ENCODE measurements at regions not wholly inside any gene's neighbourhood (a gene's known extent, or its start where the extent isn't known, plus 50 kb on each side); places are given as distances from the start of the nearest gene placed in this dataset.

DNA sequence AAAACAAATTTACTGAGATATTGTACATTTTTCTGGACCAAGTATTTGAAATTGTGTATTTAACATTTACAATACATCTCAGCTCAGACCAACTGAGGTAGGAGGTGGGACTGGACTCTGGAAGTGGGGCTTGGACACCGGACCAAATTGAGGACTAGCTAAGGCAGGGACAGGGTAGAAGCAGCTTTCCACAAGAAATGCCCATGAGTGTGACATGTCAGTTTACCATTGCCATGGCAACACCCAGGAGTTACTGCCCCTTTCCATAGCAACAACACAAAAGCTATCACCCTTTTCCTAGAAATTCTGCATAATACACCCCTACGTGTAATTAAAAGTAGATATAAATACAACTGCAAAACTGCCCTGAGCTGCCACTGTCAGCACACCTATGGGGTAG, 191.5 kb upstream of the ASIC2 start:
- no peak for DNase-seq

DNA sequence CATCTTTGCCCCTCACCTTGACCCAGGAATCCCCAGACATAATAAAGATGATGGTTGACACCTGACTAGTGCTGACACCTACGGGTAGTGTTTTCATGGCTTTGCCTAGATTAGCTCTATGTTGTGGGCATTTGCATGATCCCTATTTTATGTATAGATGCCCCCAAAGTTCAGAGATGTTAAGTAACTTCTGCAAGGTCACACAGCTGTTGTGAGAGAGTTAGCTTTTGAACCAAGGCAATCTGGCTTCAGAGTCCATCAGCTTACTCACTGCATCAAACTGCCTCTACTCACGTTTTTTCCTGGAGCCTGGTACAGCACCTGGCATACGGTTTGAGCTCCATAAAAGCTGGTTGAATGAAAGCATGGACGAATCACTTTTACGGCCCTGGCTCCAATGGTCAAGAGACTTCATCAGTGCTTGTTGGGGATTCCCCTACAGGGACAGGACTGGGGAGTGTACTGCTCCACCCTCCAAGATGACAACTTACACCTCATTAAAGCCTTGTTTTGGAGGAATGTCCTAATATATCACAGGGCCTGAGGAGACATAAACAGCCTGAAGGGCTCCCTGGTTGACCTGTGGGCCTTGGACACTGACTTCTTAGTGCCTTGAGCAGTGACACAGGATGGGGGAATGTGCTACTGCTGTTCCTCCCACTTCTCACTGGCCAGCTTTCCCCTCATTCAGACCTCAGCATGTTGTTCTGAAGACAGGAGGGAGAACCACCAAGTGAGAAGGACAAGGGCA, 193.2 kb upstream of the ASIC2 start:
- no peak for DNase-seq

DNA sequence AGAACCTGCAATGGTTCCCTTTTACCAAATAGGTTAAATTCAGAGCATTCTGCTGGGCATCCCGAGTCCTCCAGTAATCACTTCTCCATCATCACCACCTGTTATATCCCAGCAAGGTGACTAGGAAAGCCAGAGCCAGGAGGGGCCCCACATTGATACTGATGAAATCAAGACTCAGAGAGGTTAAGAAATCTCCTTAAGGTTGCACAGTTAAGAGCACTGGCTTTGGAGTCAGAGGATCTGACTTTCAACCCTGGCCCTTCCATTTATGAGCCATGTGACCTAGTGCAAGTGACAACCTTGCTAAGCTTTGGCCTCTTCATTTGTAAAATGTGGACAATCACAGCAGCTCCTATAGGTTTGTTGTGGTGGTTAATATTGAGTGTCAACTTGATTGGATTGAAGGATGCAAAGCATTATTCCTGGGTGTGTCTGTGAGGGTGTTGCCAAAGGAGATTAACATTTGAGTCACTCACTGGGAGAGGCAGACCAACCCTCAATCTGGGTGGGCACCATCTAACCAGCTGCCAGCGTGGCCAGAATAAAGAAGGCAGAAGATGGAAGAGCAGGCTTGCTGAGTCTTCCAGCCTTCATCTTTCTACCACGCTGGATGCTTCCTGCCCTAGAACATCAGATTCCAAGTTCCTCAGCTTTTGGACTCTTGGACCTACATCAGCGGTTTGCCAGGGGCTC, 194.2 kb upstream of the ASIC2 start:
- no peak for DNase-seq

DNA sequence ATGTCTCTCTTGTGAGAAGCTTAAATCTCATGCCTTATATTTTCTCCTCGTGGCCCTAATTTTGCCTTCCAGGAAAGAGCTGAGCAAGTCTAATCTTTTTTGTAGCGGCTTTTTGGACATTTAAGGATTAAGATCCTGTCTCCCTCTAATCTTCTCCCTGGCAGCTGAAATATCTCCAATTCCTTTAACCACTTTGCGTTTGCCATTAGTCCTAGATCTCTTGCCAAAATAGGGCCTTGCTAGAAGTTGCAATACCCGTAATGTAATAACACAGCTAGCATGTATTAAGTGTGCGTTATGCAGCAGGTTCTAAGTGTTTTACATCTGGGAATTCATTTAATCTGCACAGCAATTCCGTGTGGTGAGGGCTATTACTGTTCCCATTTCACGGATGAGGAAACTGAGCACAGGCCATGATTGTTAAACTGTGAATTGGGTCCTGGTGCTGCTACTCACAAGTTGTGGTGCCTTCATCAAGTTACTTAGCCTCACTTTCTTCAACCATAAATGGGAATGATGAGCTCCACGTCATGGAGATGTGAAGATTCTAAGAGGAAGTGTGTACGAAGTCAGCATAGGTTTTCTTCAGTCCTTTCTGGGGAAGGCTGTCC, 198.9 kb upstream of the ASIC2 start:
- no peak for DNase-seq

DNA sequence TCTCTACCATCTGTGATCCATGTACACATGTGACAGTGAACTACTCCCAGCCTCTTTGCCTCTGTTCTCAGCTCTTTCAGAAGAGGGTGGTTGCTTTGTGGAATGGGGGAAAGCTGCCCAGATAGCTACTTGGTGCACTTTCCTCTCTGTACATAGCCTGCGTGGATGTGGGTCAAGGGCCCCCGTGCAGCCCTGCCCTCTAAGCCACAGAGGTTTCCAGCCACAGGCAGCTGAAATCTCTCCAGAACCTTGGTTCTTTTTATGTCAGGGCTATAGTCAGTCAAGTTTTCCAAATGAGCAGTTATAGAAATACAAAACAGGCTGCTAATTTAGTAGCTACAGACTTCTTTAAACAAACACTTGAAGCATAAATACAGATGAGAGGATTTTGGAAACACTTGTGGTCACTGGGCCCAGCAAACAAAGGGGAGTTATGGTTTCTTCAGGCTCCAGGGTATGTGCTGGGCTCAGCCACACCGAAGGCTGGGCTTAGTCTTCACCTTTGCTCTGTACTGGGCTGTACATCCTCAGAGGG, 199.7 kb upstream of the ASIC2 start:
- DNase-seq: no peak

DNA sequence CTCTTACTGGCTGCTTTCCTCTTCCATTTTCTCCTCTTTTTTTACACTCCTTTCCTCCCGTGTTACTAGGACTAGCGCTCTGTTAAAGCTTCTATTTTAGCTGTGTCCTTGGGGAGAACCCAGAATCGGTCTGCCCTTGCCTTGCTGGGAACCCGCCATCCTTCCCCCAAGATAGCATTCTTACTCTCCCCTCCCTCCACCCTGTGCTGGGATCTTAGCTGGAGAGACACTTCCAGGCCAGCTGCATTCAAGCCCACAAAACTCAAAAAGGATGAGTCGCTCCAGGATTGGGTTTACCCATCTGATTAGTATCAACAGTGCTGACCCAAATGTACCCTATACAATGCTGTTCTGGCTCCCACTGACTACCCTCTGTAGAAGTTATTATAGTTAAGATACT, 200.5 kb upstream of the ASIC2 start:
- DNase-seq: no peak

DNA sequence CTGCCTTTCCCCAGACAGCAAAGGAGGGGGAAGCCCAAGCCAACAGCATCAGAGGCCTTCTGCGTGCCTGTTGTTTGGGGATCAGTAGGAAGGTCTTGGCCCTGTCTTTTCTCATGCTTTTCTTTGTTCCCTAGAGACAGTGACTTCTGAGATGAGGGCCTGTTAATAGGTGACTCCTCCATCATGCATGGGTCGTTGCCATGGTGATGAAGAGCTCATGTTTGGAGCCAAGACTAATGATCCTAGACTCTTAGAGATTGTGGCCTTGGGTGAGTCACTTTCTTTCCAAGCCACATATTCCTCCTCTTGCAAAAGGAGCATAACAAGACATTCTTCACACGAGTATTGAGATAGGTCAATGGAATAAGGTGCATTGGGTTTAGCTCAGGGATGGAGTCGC, 201.1 kb upstream of the ASIC2 start:
- DNase-seq: no peak

DNA sequence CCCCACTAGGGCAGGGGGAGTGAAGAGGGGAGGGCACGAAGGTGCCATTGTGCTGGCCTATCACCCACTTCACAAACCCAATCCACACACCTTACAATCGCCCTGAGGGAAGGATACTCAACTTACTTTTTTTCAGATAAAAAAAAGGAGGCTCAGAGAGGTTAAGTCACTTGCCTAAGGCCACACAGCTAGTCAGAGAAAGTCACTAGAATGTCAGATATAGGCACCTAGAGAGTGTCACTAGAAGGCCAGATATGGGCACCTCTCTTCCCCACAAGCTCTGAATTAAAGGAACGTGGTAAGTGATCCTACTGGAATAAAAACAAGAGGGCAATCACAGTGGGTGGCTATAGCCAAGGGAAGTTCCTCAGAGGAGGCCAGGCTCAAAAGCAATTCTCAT, 204.5 kb upstream of the ASIC2 start:
- DNase-seq: no peak

DNA sequence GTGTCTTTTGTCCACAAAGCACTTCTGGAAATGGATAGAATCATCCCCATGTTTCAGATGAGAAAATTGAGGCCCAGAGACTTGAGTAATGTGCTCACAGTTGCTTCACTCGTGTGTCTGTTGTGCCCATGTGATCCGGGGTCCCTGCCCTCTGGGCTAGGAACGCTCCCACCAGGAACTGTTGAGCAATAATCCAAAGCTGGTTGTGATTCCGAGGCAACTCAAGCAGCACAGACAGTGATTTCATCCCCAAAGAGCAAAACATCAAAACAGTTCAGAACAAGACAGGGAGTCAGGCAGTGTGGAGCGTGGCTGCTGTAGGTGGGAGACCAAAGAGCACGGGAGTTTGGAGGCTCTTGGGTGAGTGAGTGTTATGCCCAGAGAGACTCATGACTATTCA, 205.0 kb upstream of the ASIC2 start:
- no peak for DNase-seq

DNA sequence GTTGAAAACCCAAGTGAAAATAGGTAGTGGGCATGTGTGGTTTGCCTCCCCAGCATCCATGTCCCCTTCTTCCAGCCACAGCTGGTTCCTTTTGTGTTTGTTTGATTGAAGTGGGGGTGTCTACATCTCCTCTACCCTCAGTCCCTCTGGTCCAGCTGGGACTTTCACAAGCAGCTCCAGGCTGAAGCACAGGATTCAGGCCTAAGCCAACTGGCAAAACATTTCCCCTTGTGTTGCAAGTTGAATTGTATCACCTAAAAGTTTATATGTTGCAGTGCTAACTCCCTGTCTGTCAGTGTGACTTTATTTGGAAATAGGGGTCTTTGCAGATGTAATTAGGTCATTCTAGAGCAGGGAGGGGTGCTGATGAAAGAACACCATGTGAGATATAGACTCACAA, 205.9 kb upstream of the ASIC2 start:
- DNase-seq: no peak

DNA sequence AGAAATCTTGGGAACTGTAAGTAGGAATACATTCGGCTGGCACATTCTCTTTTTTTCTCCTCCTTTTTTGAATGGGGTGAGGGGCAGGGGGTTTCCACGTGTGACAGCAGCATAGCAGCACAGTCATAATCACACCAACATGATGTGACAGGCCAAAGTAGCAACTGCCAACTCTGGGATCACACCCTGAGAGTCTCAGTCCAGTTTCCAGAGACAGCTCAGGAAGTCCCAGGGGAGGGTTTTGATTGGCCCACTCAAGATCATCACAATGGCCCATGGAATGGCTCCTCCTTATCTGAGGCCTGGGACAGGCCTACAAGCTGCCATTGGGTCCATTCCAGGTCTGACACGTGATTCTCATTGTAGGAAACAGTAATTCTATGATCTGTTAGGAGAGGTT, 207.1 kb upstream of the ASIC2 start:
- no peak for DNase-seq

DNA sequence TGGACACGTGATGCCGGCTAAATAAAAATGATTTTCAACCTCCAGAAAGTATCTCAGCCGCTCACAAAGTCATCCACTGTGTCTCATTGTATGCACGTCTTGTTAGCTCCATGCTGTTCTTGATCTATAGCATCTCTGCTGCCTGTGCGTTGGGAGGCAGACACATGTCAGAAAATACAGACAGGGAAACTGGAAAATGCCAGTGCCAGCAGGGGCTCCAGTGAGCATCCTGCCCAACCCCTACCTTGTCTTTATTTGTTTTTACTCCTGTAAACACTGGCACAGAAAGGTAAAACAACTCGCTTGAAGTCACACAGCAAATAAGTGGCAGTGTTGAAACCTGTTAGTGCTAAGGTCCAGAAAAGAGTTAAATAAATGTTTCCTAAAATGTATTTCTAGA, 208.1 kb upstream of the ASIC2 start:
- DNase-seq: no peak

DNA sequence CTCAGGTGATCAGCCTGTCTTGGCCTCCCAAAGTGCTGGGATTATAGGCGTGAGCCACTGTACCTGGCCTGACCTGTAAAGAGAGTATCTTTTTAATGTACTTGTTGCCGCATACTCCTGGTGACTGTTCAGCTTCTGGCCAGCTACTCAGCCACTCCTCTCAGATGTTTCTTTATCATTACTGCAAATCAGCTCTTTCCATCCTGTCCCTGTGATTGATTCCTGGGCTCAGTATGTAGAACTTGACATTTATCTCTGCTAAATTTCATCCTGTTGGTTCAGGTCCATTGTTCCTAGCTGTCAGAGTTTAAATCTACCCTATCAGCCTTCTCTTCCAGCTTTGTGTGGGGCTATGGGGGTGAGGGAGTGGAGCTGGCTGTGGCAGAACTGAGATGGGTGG, 211.5 kb upstream of the ASIC2 start:
- DNase-seq: no peak

DNA sequence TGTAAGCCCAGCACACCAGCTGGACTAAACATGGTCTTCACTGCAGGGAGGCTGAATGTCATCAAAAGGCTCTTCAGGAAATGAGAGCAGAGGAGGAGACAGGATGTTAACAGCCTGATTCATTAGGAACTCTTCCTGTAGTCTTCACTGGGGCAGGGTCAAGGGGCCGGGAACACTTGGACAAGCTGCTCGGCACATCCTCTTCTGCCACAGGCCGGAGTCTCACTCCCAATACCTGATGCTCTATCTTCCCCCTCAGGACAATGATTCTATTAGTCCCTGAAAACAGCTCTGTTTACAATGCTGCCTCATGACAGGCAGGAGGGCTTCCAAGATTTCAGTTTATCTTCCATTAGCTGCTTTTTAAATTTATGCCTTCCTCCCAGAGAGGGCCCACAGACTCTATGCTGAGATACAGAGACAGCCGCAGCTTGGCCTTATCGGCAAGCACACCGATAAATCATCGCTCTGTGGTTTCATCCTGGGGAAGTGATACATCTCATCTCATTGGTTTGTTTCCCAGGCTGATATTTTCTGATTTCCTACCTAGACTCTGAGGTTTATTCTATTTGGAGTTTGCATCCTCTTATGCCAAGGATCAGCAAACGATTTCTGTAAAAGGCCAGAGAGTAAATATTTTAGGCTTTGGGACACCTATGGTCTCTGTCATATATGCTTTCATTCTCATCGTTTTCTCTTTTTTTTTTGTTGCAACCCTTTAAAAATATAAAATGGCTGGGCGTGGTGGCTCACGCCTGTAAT, 214.0 kb upstream of the ASIC2 start:
- no peak for DNase-seq

DNA sequence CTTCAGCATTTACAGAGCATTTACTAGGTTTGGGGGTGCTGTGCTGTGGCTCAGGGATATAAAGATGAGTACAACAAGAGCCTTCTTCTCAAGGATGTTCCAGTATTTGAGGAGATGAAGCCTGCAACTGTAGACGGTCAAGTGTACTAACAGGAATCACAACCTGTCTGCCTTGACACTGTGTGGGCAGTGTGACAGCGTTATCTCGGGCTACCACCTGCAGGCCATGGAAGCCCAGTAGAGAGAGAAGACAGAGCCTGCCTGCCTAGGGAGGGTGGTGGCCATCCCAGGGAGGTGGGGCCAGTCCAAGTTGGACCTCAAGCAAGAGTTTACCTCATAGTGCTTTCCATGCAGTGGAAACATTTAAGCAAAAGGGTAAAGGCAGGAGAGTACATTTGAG, 215.1 kb upstream of the ASIC2 start:
- DNase-seq: no peak

DNA sequence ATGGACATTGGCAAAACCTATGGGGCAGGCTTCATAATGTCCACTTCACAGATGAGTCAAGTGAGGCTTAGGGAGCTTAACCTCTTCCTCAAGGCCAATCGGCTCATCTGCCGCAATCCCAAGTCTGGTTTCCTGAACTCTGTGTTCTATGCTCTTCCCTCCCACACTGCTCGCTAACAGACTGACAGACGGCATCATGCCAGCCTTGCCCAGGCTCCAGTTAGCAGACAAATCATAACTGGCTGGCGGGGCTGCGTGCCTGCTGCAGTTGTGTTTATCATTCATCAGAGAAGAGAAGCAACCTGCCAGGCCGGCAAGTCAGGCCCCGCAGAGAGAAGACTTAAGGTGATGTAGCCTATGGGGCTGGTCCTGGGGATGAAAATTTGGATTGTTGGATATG, 216.2 kb upstream of the ASIC2 start:
- no peak for DNase-seq

DNA sequence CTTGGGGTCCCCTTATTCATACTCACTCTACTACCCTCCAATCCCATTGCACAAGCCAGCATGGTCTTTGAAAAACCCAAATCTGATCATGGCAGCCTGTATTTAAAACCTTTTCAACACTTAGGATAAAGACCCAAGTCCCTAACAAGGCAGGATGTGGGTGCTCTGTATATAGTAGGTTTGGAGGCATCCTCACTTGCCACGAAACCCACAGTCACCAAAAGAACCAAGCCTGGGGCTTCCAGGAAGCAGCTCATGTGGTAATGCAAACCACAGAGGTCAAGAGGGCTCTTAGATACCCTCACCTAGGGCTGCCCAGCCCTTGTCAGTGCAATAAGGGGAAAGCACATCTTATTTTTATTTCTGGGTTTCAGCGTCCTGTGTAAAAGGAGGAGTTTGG, 218.6 kb upstream of the ASIC2 start:
- DNase-seq: no peak

DNA sequence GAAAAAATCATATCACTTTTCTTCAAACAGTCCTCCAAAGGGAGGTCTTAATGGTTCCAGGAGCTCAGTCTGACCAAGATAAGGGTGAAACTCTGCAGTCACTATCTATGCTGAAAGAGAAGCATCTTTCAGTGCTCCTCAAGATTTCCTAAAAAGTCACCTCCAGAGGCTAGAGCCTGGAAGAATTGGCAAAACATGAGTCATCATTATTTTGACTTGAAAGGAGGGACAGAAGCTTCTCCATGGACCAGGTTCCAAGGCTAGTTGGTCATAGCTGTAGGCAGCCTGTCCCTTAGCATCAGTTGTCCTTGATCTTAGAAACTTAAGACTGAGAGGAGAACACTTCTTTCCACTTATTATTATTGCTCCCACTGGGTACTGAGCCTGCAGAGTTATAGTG, 219.0 kb upstream of the ASIC2 start:
- no peak for DNase-seq

DNA sequence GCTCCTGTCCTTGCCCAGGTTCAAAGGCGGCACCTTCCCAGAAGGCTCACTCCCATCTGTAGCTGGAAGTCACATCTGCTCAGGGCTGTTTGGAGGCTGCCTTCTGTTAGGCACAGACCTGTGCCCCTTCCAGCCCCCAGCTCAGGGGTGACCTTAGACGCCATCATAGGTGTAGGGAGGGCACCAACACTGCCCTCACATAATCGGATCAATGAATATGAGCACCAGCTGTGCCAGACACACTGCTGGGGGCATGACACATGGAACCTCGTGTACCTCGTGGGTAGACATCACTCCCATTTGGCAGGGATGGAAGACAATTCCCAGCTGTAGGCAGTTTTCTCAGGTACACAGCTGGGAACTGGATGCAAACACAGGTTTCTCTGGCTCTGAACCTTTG, 220.7 kb upstream of the ASIC2 start:
- no peak for DNase-seq

DNA sequence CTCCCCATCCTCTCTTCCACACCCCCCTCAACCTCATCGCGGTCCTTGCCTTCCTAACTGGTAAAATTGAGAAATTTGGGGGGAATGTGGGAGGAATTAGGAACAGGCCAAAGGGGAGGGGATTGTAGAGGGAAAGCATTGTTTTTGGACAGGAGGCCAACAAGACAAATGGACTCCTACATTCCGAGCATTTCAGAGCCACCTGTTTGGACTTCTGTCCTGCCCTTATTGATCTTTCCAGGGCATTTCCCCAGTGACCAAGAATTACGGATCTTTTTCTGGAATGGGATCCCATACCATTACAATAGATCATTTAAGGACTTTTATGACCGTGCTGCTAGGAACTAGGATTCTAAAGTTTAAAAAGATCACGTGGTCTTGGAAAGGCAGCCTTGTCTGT, 221.3 kb upstream of the ASIC2 start:
- DNase-seq: no peak

DNA sequence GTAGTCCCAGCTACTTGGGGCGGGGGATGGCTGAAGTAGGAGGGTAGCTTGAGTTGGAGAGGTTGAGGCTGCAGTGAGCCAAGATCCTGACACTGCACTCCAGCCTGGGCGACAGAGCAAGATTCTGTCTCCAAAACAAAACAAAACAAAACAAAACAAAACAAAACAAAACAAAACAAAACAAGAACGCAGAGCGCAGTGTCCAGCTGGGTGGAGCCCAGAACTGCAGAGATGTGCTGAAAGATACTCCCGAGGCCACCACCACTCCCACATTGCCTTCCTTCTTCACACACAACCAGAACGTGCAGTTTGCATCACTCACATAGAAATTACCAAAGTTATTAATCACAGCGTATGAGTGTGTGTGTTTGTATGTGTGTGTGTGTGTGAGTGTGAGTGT, 222.9 kb upstream of the ASIC2 start:
- DNase-seq: no peak

DNA sequence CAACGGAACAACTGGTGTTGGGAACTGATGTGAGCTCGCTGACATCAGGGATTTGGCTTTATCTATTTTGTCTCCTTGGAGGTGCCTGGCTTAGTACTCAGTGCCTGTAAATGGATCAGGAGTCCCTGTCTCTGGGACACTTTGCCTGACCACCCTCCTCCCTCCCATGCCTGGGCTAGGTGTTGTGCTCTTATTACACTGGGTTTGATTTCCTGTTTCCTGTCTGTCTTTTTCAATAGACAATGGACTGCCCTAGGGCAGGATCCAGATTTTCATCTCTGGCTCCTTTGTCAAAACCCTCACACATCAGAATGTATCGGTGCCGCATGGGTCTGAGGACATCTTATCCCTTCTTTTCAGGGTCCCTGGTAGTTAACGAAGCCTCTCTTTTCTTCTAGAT, 223.6 kb upstream of the ASIC2 start:
- DNase-seq: no peak

DNA sequence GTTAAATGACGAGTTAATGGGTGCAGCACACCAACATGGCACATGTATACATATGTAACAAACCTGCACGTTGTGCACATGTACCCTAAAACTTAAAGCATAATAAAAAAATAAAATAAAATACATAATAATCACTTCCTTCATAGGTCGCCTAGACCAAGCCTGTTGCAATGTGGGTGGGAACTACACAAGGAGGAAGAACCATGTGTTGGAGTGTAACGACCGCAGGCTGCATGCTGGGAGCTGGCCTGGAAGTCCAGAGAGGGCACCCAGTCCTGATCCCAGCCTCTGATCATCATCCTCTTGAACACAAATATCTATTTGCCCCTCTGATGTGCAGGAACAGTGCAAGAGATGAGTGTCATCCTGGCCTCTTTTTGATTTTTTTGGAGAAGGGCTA, 224.7 kb upstream of the ASIC2 start:
- no peak for DNase-seq

DNA sequence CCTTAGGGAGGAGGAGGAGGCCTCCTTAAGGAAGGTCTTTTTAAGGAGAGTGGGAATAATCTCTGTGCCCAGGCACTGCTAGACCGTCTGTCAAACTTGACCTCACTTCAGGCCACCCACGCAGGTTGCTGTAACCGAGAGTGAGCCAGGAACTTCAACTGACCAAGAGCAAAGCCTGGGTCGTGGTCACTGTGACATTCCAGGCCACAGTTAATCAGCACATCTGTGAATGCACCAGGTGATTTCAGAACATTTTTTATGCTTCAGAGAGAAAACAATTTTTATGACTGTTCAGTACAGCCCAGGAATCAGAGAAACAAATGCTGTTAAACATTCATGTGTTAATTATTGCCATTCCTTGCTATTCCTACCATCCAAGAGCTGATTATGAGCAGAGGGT, 226.6 kb upstream of the ASIC2 start:
- DNase-seq: no peak

Data from activated gamma-delta T cell treated with Interleukin-2 at 50 U/mL for 16 hours (primary cell).